Stomach (tissue), 8 donors: ENCODE measurements at regions not wholly inside any gene's neighbourhood (a gene's known extent, or its start where the extent isn't known, plus 50 kb on each side); places are given as distances from the start of the nearest gene placed in this dataset.

Source experiments
- DNase-seq, 2 donors: peaks; one replicate each; pipeline versions ENCODE4 v3.0.0 to v3.0.0-alpha.2; 2013 to 2019
- H3K27ac ChIP-seq, 5 donors: fragments of 200-600 bp in 4 of 5; sonication (generic) in 4 of 5; one replicate each; pipeline ENCODE4 v1.5.1; 2013 to 2019; ENCODE audit warnings: mild to moderate bottlenecking in 1 of 5, moderate library complexity in 1 of 5
- H3K27me3 ChIP-seq, 3 donors: fragments of 200-600 bp; sonication (generic); one replicate each; pipeline ENCODE4 v1.5.1; 2017 to 2019; ENCODE audit warnings: mixed run types in 1 of 3
- H3K36me3 ChIP-seq, 4 donors: fragments of 200-600 bp; sonication (generic); 1 replicate in 3 of 4; 2 replicates in 1 of 4; pipeline ENCODE4 v1.5.1; 2016 to 2019
- H3K4me1 ChIP-seq, 4 donors: fragments of 200-600 bp; sonication (generic); one replicate each; pipeline ENCODE4 v1.5.1; 2016 to 2019
- H3K4me3 ChIP-seq, 4 donors: fragments of 200-600 bp; sonication (generic) in 3 of 4; one replicate each; pipeline ENCODE4 v1.5.1; 2016 to 2019; ENCODE audit warnings: mild to moderate bottlenecking in 1 of 4
- H3K9me3 ChIP-seq, 4 donors: fragments of 200-600 bp; sonication (generic); one replicate each; pipeline ENCODE4 v1.5.1; 2016 to 2019
- EP300 ChIP-seq: sonication (generic); formaldehyde crosslinking; IDR thresholded peaks from one replicate; pipeline ENCODE4 v1.6.1; 2017; ENCODE audit warnings: antibody characterized with exemption
- POLR2A ChIP-seq, 4 donors: fragments of 450-650 bp; IDR thresholded peaks; one replicate each; pipeline ENCODE4 v1.6.1; 2016; ENCODE audit warnings: antibody characterized with exemption in 4 of 4, control low read depth in 2 of 4, mild to moderate bottlenecking in 1 of 4, moderate library complexity in 1 of 4
- POLR2AphosphoS5 ChIP-seq, 3 donors: sonication (generic); formaldehyde crosslinking; IDR thresholded peaks; one replicate each; pipeline ENCODE4 v1.6.1; 2016; ENCODE audit warnings: antibody characterized with exemption in 3 of 3
- WGBS, 5 donors: extraction: QIAGEN DNeasy Blood & Tissue Kit in 3 of 5; methylation state at CpG; one replicate each; pipeline versions ENCODE4 v1.1.5 to v1.1.7; 2013 to 2018; 5-methylcytosine and 5-hydroxymethylcytosine counted together
- intact Hi-C: fragments of 100-400 bp; cut with DNase I; formaldehyde crosslinking; loops from one replicate; pipeline ENCODE4 v1.15.1; 2023; ENCODE audit warnings: low total_unique reads
- TF ChIP-seq, protein P1 (sequence below), 7 experiments: fragments of 450-650 bp in 4 of 7; fragments of 200-600 bp in 3 of 7; sonication (generic) in 3 of 7; IDR thresholded peaks; one replicate each; pipeline ENCODE4 v1.5.1; 2016 to 2019; ENCODE audit warnings: antibody characterized with exemption in 7 of 7, control low read depth in 2 of 7, mild to moderate bottlenecking in 1 of 7
- donor health status: healthy with polysubstance abuse.
- donor health status: Bipolar disorder and iron deficiency.
- donor health status: healthy.

GRCh38 chr9:89234205-89235067 is 55.8 kb upstream of the SHC3 start:
- peak in 1 of 2 donors; percentile 49 for DNase-seq
- Histone ChIP-seq H3K27me3 (peaks cover 0 to 38% (median 10%) of the 10 kb centered on the region in 3 donors), H3K4me3 (peak overlapping the region in 3 of 4 donors; percentile 3 to 20 (median 9)), H3K27ac (no peak overlapping the region), H3K4me1 (peaks cover 4 to 11% (median 7%) of the 10 kb centered on the region in 4 donors), H3K36me3 (no peaks in the 10 kb centered on the region), H3K9me3 (peaks cover 0 to 12% (median 3%) of the 10 kb centered on the region in 4 donors)
- no peak for TF ChIP-seq POLR2AphosphoS5 (IDR thresholded peaks at IDR 0.05)
- TF ChIP-seq EP300 = no peak
- TF ChIP-seq, protein P1, sequence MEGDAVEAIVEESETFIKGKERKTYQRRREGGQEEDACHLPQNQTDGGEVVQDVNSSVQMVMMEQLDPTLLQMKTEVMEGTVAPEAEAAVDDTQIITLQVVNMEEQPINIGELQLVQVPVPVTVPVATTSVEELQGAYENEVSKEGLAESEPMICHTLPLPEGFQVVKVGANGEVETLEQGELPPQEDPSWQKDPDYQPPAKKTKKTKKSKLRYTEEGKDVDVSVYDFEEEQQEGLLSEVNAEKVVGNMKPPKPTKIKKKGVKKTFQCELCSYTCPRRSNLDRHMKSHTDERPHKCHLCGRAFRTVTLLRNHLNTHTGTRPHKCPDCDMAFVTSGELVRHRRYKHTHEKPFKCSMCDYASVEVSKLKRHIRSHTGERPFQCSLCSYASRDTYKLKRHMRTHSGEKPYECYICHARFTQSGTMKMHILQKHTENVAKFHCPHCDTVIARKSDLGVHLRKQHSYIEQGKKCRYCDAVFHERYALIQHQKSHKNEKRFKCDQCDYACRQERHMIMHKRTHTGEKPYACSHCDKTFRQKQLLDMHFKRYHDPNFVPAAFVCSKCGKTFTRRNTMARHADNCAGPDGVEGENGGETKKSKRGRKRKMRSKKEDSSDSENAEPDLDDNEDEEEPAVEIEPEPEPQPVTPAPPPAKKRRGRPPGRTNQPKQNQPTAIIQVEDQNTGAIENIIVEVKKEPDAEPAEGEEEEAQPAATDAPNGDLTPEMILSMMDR (IDR thresholded peaks at IDR 0.05) = no peak
- no peak for TF ChIP-seq POLR2A (IDR thresholded peaks at IDR 0.05)
- intact Hi-C loops = no loop called here
- 8 to 20% (median 12%) methylated on average over 29 to 42 of the region's 42 CpGs for WGBS, 5 donors

DNA sequence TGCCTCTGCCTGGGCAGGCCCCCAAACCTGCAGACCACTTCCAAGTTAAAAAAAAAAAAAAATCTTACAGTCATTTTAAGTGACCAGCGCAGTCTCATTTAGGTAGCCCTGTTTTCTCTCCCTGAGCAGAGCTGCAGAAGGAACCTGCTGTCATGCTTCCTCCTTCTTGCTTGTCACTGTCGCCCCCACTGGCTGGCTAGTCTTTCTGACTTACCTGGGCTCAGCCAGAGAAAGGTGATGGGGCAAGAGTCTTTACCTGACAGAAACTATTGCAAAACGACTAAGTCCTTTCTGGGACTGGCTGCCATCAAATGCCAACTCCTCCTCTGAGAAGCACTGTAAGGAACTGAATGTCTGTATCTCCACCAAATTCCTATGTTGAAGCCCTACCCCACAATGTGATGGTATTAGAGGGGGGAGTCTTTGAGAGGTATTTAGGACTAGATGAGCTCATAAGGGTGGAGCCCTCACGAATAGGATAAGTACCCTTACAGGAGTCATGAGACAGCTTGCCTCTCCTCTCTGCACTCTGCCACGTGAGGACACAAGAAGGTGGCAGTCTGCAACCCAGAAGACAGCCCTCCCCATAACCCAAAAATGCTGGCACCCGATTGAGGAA is 58.4 kb upstream of the SHC3 start:
- Histone ChIP-seq H3K9me3 (peaks cover 0 to 4% (median 0%) of the 10 kb centered on the region in 4 donors), H3K27ac (no peak overlapping the region), H3K4me3 (no peak overlapping the region), H3K4me1 (peaks cover 4 to 11% (median 7%) of the 10 kb centered on the region in 4 donors), H3K27me3 (peaks cover 0 to 38% (median 10%) of the 10 kb centered on the region in 3 donors), H3K36me3 (no peaks in the 10 kb centered on the region)
- 63 to 70% (median 67%) methylated on average over 6 of the region's 6 CpGs for WGBS, 5 donors
- no peak for TF ChIP-seq POLR2A (IDR thresholded peaks at IDR 0.05)
- TF ChIP-seq, protein P1 (IDR thresholded peaks at IDR 0.05) = no peak
- TF ChIP-seq POLR2AphosphoS5 (IDR thresholded peaks at IDR 0.05) = no peak
- no peak for TF ChIP-seq EP300
- intact Hi-C loops = no loop called here
- DNase-seq = no peak

DNA sequence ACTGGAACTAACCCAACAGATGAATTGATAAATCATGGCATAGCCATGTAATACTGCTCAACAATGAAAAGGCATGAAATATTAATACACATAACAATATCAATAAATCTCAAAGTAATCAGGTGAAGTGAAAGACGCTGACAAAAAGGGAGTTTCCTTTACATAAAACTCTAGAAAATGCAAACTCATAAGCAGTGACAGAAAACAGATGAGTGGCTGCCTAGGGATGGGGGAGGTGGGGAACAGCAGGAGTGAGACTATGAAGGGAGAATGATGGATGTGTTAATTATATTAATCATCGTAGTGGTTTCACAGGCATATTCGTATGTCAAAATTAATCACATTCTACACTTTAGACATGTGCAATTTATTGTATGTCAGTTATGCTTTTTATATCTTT is 59.8 kb upstream of the SHC3 start:
- intact Hi-C loops = no loop called here

More for the DNA sequence above, 59.8 kb upstream of the SHC3 start:
- Histone ChIP-seq H3K4me3 (no peak overlapping the region), H3K4me1 (peaks cover 4 to 16% (median 9%) of the 10 kb centered on the region in 4 donors), H3K36me3 (no peaks in the 10 kb centered on the region), H3K27ac (no peak overlapping the region), H3K27me3 (peaks cover 0 to 32% (median 10%) of the 10 kb centered on the region in 3 donors), H3K9me3 (peaks cover 0 to 4% (median 0%) of the 10 kb centered on the region in 4 donors)
- no peak for TF ChIP-seq POLR2A (IDR thresholded peaks at IDR 0.05)
- TF ChIP-seq POLR2AphosphoS5 (IDR thresholded peaks at IDR 0.05) = no peak
- TF ChIP-seq, protein P1 (IDR thresholded peaks at IDR 0.05) = no peak
- no peak for TF ChIP-seq EP300
- DNase-seq = no peak
- WGBS, 5 donors = 81 to 87% (median 85%) methylated on average over 3 of the region's 3 CpGs
